K562 (cell line): ENCODE measurements at regions not wholly inside any gene's neighbourhood (a gene's known extent, or its start where the extent isn't known, plus 50 kb on each side); places are given as distances from the start of the nearest gene placed in this dataset.

ENCODE experiments used
- CBX1 ChIP-seq: sonication (generic); IDR thresholded peaks from 2 replicates; pipeline ENCODE4 v1.6.1; 2016; ENCODE audit warnings: antibody characterized with exemption, low read depth, mild to moderate bottlenecking
- CREB1 ChIP-seq, 2 experiments: sonication (generic) in 1 of 2; formaldehyde crosslinking in 1 of 2; IDR thresholded peaks; 2 replicates each; pipeline versions ENCODE4 v1.6.1 to v1.8.0; 2012 to 2022; ENCODE audit warnings: inconsistent platforms in 1 of 2, mild to moderate bottlenecking in 1 of 2, missing genetic modification reagents in 1 of 2, moderate library complexity in 1 of 2
- ELF2 ChIP-seq: fragments of 250-450 bp; sonication (Bioruptor Pico); IDR thresholded peaks from 2 replicates; pipeline ENCODE4 v1.5.0; 2021; ENCODE audit warnings: mild to moderate bottlenecking
- ESRRA ChIP-seq: fragments of 450-650 bp; IDR thresholded peaks from 2 replicates; pipeline ENCODE4 v1.6.1; 2014; ENCODE audit warnings: low read depth, mild to moderate bottlenecking, moderate library complexity, borderline replicate concordance
- MCM3 ChIP-seq: fragments of 450-650 bp; IDR thresholded peaks from 2 replicates; pipeline ENCODE4 v1.6.1; 2016
- PHF20 ChIP-seq: fragments of 450-650 bp; IDR thresholded peaks from 2 replicates; pipeline ENCODE4 v1.6.1; 2018; ENCODE audit not compliant: partially characterized antibody
- PHF21A ChIP-seq: fragments of 450-650 bp; IDR thresholded peaks from 2 replicates; pipeline ENCODE4 v1.6.1; 2017; ENCODE audit warnings: low read depth, borderline replicate concordance
- TSC22D4 ChIP-seq: fragments of 450-650 bp; IDR thresholded peaks from 2 replicates; pipeline ENCODE4 v1.6.1; 2016; ENCODE audit warnings: missing genetic modification characterization, missing biosample characterization, control low read depth
- U2AF2 ChIP-seq: fragments of 200-400 bp; formaldehyde crosslinking; optimal IDR thresholded peaks from 2 replicates; pipeline ENCODE3; 2017; ENCODE audit warnings: low read depth, mild to moderate bottlenecking, low read length
- YY1 ChIP-seq, 3 experiments: IDR thresholded peaks; 2 replicates each; pipeline ENCODE4 v1.6.1; 2011; ENCODE audit warnings: low read length in 2 of 3, mild to moderate bottlenecking in 2 of 3, moderate library complexity in 2 of 3, borderline replicate concordance in 1 of 3, control low read depth in 1 of 3, low read depth in 1 of 3; ENCODE audit not compliant: insufficient read depth in 3 of 3, insufficient replicate concordance in 2 of 3, control insufficient read depth in 1 of 3, insufficient read length in 1 of 3; ENCODE audit errors: extremely low read depth in 1 of 3
- ZNF79 ChIP-seq: fragments of 250-450 bp; sonication (Bioruptor Pico); IDR thresholded peaks from 2 replicates; pipeline ENCODE4 v1.4.0; 2020; ENCODE audit warnings: low read depth, mild to moderate bottlenecking, moderate library complexity
- TF ChIP-seq, protein P1 (sequence below): fragments of 250-450 bp; sonication (Bioruptor Pico); IDR thresholded peaks from 2 replicates; pipeline ENCODE4 v1.5.0; 2021; ENCODE audit warnings: mild to moderate bottlenecking, moderate library complexity
- TF ChIP-seq, protein P2 (sequence below): IDR thresholded peaks from 3 replicates; pipeline ENCODE4 v1.6.1; 2011; ENCODE audit warnings: borderline replicate concordance, mild to moderate bottlenecking, moderate library complexity; ENCODE audit not compliant: insufficient read length; ENCODE audit errors: extremely low read depth
- TF ChIP-seq, protein P3 (sequence below): IDR thresholded peaks from 2 replicates; pipeline ENCODE4 v1.6.1; 2014; ENCODE audit warnings: antibody characterized with exemption
- TF ChIP-seq, protein P4 (sequence below): fragments of 450-650 bp; IDR thresholded peaks from 2 replicates; pipeline ENCODE4 v1.6.1; 2017; ENCODE audit warnings: mild to moderate bottlenecking, moderate library complexity

DNA sequence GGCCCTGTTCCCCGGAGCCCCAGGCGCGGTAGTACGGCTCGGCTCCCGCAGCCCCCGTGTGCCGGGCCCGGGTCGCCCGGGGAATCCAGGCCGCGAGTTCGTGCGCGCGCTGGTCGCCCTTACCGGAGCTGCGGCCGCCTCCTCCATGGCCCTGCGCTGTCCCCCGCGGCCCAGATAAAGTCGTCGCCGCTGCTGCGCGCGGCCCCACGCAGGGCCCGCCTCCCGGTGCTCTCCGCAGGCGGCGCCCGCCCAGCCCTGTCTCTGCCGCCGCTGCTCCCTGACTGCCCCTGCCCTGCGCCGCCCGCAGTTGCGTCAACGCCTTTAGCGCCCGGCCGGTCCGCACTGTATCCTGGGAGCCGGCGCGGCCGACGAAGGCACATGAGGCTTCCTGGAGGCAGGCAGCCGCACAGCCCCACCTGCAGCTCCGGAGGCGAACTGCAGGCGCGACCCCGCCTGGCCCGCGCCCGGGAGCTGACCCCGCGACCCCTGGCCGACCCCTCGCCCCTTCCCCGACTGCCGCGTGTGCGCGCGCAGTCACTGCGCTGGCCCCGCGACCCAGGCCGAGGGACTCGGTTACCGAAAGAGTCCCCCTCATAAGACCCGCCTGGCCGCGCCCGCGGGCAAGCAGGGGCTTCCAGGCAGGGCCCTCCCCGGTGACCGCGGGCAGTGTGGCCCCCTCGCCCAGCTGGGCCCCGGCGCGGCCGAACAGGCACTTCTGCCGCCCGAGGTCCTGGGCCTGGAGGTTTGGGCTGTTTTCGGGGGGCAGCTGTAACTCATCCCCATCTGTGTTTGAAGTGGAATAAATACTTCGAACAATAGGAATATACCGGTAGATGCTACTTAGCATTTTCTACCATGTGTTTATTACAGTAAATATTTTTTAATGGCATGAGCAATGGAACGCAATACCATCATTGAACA lies 127.1 kb upstream of the ZNF746 start (continued):
- peak in 2 of 3 experiments; percentile 76 to 77 for TF ChIP-seq YY1 (IDR thresholded peaks at IDR 0.05; ENCODE audit: borderline replicate concordance in 1 of 3, control insufficient read depth in 1 of 3, extremely low read depth in 1 of 3, insufficient read depth in 3 of 3, insufficient read length in 1 of 3, insufficient replicate concordance in 2 of 3, low read depth in 1 of 3, low read length in 2 of 3)
- TF ChIP-seq MCM3 = no peak
- TF ChIP-seq PHF20 = peak; percentile 73
- TF ChIP-seq, protein P1, sequence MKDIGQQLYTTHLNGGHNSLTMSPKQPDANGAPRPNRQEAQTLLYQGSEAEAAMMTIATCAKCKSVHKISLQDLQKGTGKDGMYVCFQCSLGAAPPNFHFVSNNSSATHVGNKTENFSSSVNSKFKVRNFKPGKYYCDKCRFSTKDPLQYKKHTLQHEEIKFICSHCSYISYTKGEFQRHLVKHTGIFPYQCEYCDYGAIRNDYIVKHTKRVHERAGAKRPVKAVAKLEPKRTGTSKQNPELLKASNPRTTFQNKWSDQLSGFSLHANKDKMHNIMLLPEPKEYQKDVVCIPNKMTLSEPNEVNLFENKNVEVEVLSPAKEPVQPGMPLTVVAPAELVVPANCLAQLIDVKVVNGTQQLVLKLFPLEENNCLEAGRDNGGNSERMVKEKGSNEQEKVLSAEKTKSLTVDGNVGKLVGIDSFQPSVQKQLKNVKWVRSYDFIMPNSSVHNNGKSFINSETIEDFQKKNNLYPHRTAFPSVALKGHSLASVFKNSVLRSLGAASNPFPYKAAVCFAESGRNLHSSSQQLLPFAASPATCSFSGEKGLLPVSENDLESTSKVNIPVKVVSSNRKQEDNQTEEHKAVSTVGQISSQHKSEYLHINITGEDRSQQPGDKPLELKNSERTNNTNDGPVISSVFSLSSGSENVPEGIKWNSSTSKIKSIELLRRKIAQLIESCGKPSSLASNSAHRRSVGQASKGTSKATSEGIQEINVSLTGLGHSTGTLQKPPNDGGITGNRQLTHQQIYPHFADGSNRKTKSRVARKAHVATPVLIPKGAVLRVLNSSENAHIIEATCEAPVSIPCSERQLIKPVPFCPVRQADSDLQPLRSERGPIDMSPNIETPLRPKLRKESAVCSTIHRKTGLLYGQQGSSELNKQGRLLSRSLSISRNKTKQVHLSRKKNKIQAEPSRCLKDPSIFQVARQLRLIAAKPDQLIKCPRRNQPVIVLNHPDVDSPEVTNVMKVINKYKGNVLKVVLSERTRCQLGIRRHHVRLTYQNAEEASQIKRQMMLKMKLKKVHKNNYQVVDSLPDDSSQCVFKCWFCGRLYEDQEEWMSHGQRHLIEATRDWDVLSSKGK (CRISPR knock-in tag) = no peak
- TF ChIP-seq U2AF2 = no peak
- TF ChIP-seq, protein P2, sequence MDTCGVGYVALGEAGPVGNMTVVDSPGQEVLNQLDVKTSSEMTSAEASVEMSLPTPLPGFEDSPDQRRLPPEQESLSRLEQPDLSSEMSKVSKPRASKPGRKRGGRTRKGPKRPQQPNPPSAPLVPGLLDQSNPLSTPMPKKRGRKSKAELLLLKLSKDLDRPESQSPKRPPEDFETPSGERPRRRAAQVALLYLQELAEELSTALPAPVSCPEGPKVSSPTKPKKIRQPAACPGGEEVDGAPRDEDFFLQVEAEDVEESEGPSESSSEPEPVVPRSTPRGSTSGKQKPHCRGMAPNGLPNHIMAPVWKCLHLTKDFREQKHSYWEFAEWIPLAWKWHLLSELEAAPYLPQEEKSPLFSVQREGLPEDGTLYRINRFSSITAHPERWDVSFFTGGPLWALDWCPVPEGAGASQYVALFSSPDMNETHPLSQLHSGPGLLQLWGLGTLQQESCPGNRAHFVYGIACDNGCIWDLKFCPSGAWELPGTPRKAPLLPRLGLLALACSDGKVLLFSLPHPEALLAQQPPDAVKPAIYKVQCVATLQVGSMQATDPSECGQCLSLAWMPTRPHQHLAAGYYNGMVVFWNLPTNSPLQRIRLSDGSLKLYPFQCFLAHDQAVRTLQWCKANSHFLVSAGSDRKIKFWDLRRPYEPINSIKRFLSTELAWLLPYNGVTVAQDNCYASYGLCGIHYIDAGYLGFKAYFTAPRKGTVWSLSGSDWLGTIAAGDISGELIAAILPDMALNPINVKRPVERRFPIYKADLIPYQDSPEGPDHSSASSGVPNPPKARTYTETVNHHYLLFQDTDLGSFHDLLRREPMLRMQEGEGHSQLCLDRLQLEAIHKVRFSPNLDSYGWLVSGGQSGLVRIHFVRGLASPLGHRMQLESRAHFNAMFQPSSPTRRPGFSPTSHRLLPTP = no peak
- 0 out of 2 replicates have a peak, but pooled peaks have one; percentile 55 for TF ChIP-seq ELF2 (CRISPR knock-in tag)
- no peak for TF ChIP-seq PHF21A
- TF ChIP-seq TSC22D4 (tag) = no peak
- TF ChIP-seq CREB1 (IDR thresholded peaks at IDR 0.05) = peak; percentile 83
- peak; percentile 83 for TF ChIP-seq CREB1 (CRISPR knock-in tag; IDR thresholded peaks at IDR 0.05)
- TF ChIP-seq, protein P3, sequence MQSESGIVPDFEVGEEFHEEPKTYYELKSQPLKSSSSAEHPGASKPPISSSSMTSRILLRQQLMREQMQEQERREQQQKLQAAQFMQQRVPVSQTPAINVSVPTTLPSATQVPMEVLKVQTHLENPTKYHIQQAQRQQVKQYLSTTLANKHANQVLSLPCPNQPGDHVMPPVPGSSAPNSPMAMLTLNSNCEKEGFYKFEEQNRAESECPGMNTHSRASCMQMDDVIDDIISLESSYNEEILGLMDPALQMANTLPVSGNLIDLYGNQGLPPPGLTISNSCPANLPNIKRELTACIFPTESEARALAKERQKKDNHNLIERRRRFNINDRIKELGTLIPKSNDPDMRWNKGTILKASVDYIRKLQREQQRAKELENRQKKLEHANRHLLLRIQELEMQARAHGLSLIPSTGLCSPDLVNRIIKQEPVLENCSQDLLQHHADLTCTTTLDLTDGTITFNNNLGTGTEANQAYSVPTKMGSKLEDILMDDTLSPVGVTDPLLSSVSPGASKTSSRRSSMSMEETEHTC = peak; percentile 63; the same call in 1 of the 2 replicates
- no peak for TF ChIP-seq ZNF79 (CRISPR knock-in tag)
- TF ChIP-seq, protein P4, sequence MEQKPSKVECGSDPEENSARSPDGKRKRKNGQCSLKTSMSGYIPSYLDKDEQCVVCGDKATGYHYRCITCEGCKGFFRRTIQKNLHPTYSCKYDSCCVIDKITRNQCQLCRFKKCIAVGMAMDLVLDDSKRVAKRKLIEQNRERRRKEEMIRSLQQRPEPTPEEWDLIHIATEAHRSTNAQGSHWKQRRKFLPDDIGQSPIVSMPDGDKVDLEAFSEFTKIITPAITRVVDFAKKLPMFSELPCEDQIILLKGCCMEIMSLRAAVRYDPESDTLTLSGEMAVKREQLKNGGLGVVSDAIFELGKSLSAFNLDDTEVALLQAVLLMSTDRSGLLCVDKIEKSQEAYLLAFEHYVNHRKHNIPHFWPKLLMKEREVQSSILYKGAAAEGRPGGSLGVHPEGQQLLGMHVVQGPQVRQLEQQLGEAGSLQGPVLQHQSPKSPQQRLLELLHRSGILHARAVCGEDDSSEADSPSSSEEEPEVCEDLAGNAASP = no peak
- peak; percentile 90 for TF ChIP-seq ESRRA
- peak; percentile 93; the same call in 1 of the 2 replicates for TF ChIP-seq CBX1
